GM12878 (cell line): ENCODE measurements at regions not wholly inside any gene's neighbourhood (a gene's known extent, or its start where the extent isn't known, plus 50 kb on each side); places are given as distances from the start of the nearest gene placed in this dataset.

Source experiments
- ATAC-seq: fragments of 200-7000 bp; cut with Tn5 transposase; 3 replicates; pipeline ENCODE4 v1.9.1; 2020; ENCODE audit warnings: mild to moderate bottlenecking, moderate library complexity
- BruUV-seq: library from RNA; stranded (reverse); fragments of 400-500 nt; replicated peaks from 2 replicates; lab custom pipeline; 2021; lab: Mats Ljungman, UMichigan
- CTCF ChIA-PET: fragments of 300-600 bp; sonication (Branson Sonifier 250); formaldehyde crosslinking; extraction: SDS; loops from one replicate; lab custom pipeline; 2021; ENCODE audit warnings: inconsistent platforms; lab: Yijun Ruan, JAX
- POLR2A ChIA-PET: fragments of 350-600 bp; formaldehyde crosslinking; extraction: SDS; loops from one replicate; lab custom pipeline; 2021; ENCODE audit warnings: inconsistent platforms; lab: Charles Lee
- RAD21 ChIA-PET: fragments of 300-600 bp; sonication (Branson Sonifier 250); formaldehyde crosslinking; loops from one replicate; lab custom pipeline; 2023; ENCODE audit warnings: antibody characterized with exemption; ENCODE audit not compliant: unreplicated experiment; lab: Charles Lee
- SMC1A ChIA-PET: fragments of 300-600 bp; sonication (Branson Sonifier 250); formaldehyde crosslinking; loops from one replicate; lab custom pipeline; 2023; ENCODE audit not compliant: unreplicated experiment, uncharacterized antibody; lab: Charles Lee
- DNase-seq: peaks from one replicate; pipeline ENCODE4 v3.0.0-alpha.2; 2011; ENCODE audit warnings: low read depth, low spot score
- FAIRE-seq: peaks from 3 replicates; lab custom pipeline; 2011; peaks lifted over from hg19 to GRCh38; lab: Jason Lieb, UNC
- H2AFZ ChIP-seq: 2 replicates; pipeline ENCODE4 v1.6.0; 2011; ENCODE audit warnings: low read depth, low read length, control low read depth; ENCODE audit not compliant: control insufficient read depth
- H3K27ac ChIP-seq: 2 replicates; pipeline ENCODE4 v1.5.1; 2011; ENCODE audit warnings: control low read depth; ENCODE audit not compliant: control insufficient read depth, insufficient read depth
- H3K27me3 ChIP-seq, 2 experiments: replicated peaks in 1 of 2; 2 replicates each; pipeline versions ENCODE4 v1.6.0 to v1.6.1; 2011; ENCODE audit warnings: low read length in 1 of 2; ENCODE audit not compliant: control insufficient read depth in 2 of 2, insufficient read depth in 2 of 2
- H3K36me3 ChIP-seq, 2 experiments: 2 replicates each; pipeline ENCODE4 v1.5.1; 2011; ENCODE audit warnings: low read length in 1 of 2; ENCODE audit not compliant: control insufficient read depth in 2 of 2, insufficient read depth in 2 of 2
- H3K4me1 ChIP-seq: 2 replicates; pipeline ENCODE4 v1.6.1; 2011; ENCODE audit warnings: mild to moderate bottlenecking, low read length, moderate library complexity, mixed read lengths; ENCODE audit not compliant: control insufficient read depth, insufficient read depth
- H3K4me2 ChIP-seq: 2 replicates; pipeline ENCODE4 v1.6.0; 2011; ENCODE audit warnings: control low read depth; ENCODE audit not compliant: control insufficient read depth, insufficient read depth
- H3K4me3 ChIP-seq: fragments of 200-600 bp; sonication (generic); 2 replicates; pipeline ENCODE4 v1.5.1; 2016
- H3K79me2 ChIP-seq: 2 replicates; pipeline ENCODE4 v1.6.0; 2011; ENCODE audit warnings: low read length; ENCODE audit not compliant: control insufficient read depth, insufficient read depth
- H3K9ac ChIP-seq: 2 replicates; pipeline ENCODE4 v1.8.0; 2011; ENCODE audit warnings: low read length, control low read depth, mixed read lengths; ENCODE audit not compliant: control insufficient read depth, insufficient read depth
- H3K9me3 ChIP-seq: replicated peaks from 3 replicates; pipeline ENCODE4 v1.5.1; 2011; ENCODE audit warnings: mild to moderate bottlenecking, low read length; ENCODE audit not compliant: control insufficient read depth, insufficient read depth
- H4K20me1 ChIP-seq: 2 replicates; pipeline ENCODE4 v1.6.0; 2011; ENCODE audit not compliant: control insufficient read depth, insufficient read depth
- BACH1 ChIP-seq: fragments of 450-650 bp; IDR thresholded peaks from 2 replicates; pipeline ENCODE4 v1.6.1; 2017; ENCODE audit warnings: mild to moderate bottlenecking, borderline replicate concordance
- BCLAF1 ChIP-seq: fragments of 450-650 bp; IDR thresholded peaks from 2 replicates; pipeline ENCODE4 v1.6.1; 2017; ENCODE audit warnings: antibody characterized with exemption, mild to moderate bottlenecking, moderate library complexity
- BHLHE40 ChIP-seq, 2 experiments: fragments of 450-650 bp in 1 of 2; IDR thresholded peaks; 2 replicates each; pipeline ENCODE4 v1.6.1; 2011 to 2017; ENCODE audit warnings: low read depth in 2 of 2, borderline replicate concordance in 1 of 2, improper control_type of control experiment in 1 of 2, low read length in 1 of 2, mild to moderate bottlenecking in 1 of 2
- CBX5 ChIP-seq: sonication (generic); IDR thresholded peaks from 2 replicates; pipeline ENCODE4 v1.6.1; 2016; ENCODE audit warnings: low read depth, moderate library complexity, mild to moderate bottlenecking, inconsistent platforms
- CUX1 ChIP-seq: IDR thresholded peaks from 2 replicates; pipeline ENCODE4 v1.6.1; 2012; ENCODE audit warnings: improper control_type of control experiment, low read depth, low read length; ENCODE audit not compliant: insufficient replicate concordance
- GABPA ChIP-seq: IDR thresholded peaks from 2 replicates; pipeline ENCODE4 v1.6.1; 2014; ENCODE audit warnings: antibody characterized with exemption, low read depth, mild to moderate bottlenecking, inconsistent platforms
- POU2F2 ChIP-seq: IDR thresholded peaks from 3 replicates; pipeline ENCODE4 v1.6.1; 2011; ENCODE audit warnings: low read depth, mild to moderate bottlenecking, low read length, borderline replicate concordance
- PRDM15 ChIP-seq: fragments of 450-650 bp; formaldehyde crosslinking; IDR thresholded peaks from 2 replicates; pipeline ENCODE4 v1.4.0; 2020; ENCODE audit warnings: mild to moderate bottlenecking, moderate library complexity
- SIN3A ChIP-seq: IDR thresholded peaks from 2 replicates; pipeline ENCODE4 v1.6.1; 2012; ENCODE audit warnings: low read depth, low read length, improper control_type of control experiment
- SMAD5 ChIP-seq: IDR thresholded peaks from 2 replicates; pipeline ENCODE4 v1.6.1; 2016; ENCODE audit warnings: antibody characterized with exemption, low read depth
- STAT3 ChIP-seq: IDR thresholded peaks from 2 replicates; pipeline ENCODE4 v1.6.1; 2011; ENCODE audit warnings: low read depth, low read length, improper control_type of control experiment
- ZSCAN29 ChIP-seq: fragments of 450-650 bp; IDR thresholded peaks from 2 replicates; pipeline ENCODE4 v1.6.1; 2017; ENCODE audit warnings: mild to moderate bottlenecking, moderate library complexity
- in situ Hi-C: fragments of 300-500 bp; cut with MboI; formaldehyde crosslinking; loops from 9 replicates; pipeline ENCODE4 v1.14.3; 2018; ENCODE audit warnings: mixed read lengths
- intact Hi-C: fragments of 100-400 bp; cut with micrococcal nuclease; formaldehyde crosslinking; loops from one replicate; pipeline ENCODE4 v1.14.2; 2022; ENCODE audit not compliant: unreplicated experiment

- Histone ChIP-seq H3K4me3 (no peak overlapping the region), H3K9ac (no peak overlapping the region), H3K27me3 (no peaks in the 10 kb centered on the region), H2AFZ (no peak overlapping the region), H3K36me3 (no peaks in the 10 kb centered on the region), H3K27ac (no peak overlapping the region), H3K79me2 (no peaks in the 10 kb centered on the region), H3K4me2 (no peak overlapping the region), H3K4me1 (no peaks in the 10 kb centered on the region), H3K9me3 (no peaks in the 10 kb centered on the region), H4K20me1 (no peaks in the 10 kb centered on the region)
- intact Hi-C loops (loop anchor here (5.0 kb wide), 1 partner anchor 417 kb away; no protein-coding TSS in a partner anchor), in situ Hi-C loops (loop anchor here (5.0 to 10.0 kb wide), 3 partner anchors 423 to 455 kb away; no protein-coding TSS in a partner anchor)
- ChIA-PET POLR2A (interaction anchor here (0.6 kb wide), 1 partner anchor 116 kb away, joined by 4 read pairs; no protein-coding TSS in a partner anchor), CTCF (interaction anchor here (1.3 kb wide), 1 partner anchor 68 kb away, joined by 4 read pairs; no protein-coding TSS in a partner anchor), SMC1A (no interaction called here), RAD21 (no interaction called here)
- FAIRE-seq, result no peak
- ATAC-seq, result no peak
- no TSS peak for BruUV-seq
- no peak for DNase-seq
- TF ChIP-seq STAT3, result no peak
- no peak for TF ChIP-seq PRDM15 (CRISPR knock-in tag)
- no peak for TF ChIP-seq BCLAF1
- no peak for TF ChIP-seq SMAD5
- TF ChIP-seq POU2F2, result no peak
- no peak for TF ChIP-seq BHLHE40 (IDR thresholded peaks at IDR 0.05; ENCODE audit: borderline replicate concordance in 1 of 2, low read depth in 2 of 2, low read length in 1 of 2)
- TF ChIP-seq CBX5, result no peak
- TF ChIP-seq ZSCAN29, result no peak
- no peak for TF ChIP-seq SIN3A
- TF ChIP-seq CUX1, result no peak
- TF ChIP-seq GABPA, result no peak
- TF ChIP-seq BACH1, result no peak
Observed at GRCh38 chr2:138369856-138370255, 131.7 kb upstream of the SPOPL start.
